Neuron (in vitro differentiated cells): ENCODE measurements at regions not wholly inside any gene's neighbourhood (a gene's known extent, or its start where the extent isn't known, plus 50 kb on each side); places are given as distances from the start of the nearest gene placed in this dataset.

ENCODE experiments used
- H2AFZ ChIP-seq: one replicate; pipeline ENCODE4 v1.6.1; 2013; ENCODE audit warnings: low read depth, mild to moderate bottlenecking, inconsistent platforms, low read length, moderate library complexity
- H3K27me3 ChIP-seq: one replicate; pipeline ENCODE4 v1.6.1; 2013; ENCODE audit warnings: low read length; ENCODE audit not compliant: insufficient read depth
- H3K36me3 ChIP-seq: one replicate; pipeline ENCODE4 v1.6.1; 2013; ENCODE audit warnings: low read length; ENCODE audit not compliant: insufficient read depth
- H3K4me1 ChIP-seq: one replicate; pipeline ENCODE4 v1.6.1; 2013; ENCODE audit warnings: low read length; ENCODE audit not compliant: insufficient read depth
- H3K4me3 ChIP-seq: 2 replicates; pipeline ENCODE4 v1.5.1; 2013; ENCODE audit warnings: mild to moderate bottlenecking, low read length, moderate library complexity
- H3K9me3 ChIP-seq: one replicate; pipeline ENCODE4 v1.6.1; 2013; ENCODE audit warnings: low read length

DNA sequence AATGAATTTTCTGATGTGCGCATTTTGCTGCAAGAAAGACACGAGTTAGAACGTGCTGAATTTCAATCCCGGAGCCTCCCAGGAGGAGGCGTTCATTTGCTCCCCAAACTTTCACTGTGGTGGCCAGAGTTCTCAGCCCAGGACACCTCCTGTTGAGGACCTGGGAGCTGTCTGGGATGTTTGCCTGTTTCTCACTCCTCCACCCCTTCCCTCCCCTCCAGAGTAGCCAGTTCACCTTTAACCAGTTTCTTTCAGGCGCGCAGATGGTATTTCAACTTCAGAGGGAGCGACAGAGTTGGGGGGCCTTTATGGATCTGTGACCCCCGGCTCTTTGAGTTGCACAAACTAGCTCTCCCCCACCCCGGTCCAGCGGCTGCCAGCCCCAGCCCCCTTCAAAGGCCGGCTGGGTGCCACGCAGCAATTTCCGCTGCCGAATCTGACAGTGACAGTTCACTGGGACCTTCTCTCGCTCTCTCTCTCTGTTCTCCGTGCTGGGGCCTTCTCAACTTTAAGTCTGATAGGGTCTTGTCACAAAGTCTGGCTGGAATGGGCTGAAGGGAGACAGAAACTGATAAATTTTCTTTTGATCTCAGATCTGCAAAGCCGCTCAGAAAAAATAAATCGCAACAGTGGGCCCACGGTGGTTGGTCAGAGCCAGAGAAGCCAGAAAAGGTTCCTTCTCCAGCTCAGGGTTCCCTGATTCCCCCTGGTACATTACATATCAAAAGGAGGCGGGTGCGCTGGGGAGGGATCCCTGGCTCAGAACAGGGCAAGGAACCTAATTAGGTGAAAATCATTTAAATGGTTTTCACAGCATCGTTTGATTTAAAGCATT is 100.0 kb upstream of the STX18 start:
- H3K4me1 ChIP-seq, result peaks cover 22% of the 10 kb centered on the region
- H3K9me3 ChIP-seq, result no peaks in the 10 kb centered on the region
- H3K27me3 ChIP-seq, result no peaks in the 10 kb centered on the region
- H3K36me3 ChIP-seq, result no peaks in the 10 kb centered on the region
- no peak overlapping the region for H2AFZ ChIP-seq
- no peak overlapping the region for H3K4me3 ChIP-seq

GRCh38 chr4:4641254-4641653 is 99.4 kb upstream of the STX18 start:
- peak overlapping the region; percentile 57 for H2AFZ ChIP-seq
- no peaks in the 10 kb centered on the region for H3K9me3 ChIP-seq
- no peaks in the 10 kb centered on the region for H3K36me3 ChIP-seq
- H3K4me1 ChIP-seq, result peaks cover 22% of the 10 kb centered on the region
- H3K27me3 ChIP-seq, result no peaks in the 10 kb centered on the region
- H3K4me3 ChIP-seq, result no peak overlapping the region

GRCh38 chr4:4640692-4641091 is 98.8 kb upstream of the STX18 start:
- H3K36me3 ChIP-seq, result no peaks in the 10 kb centered on the region
- H3K4me3 ChIP-seq, result peak overlapping the region; percentile 21
- no peaks in the 10 kb centered on the region for H3K27me3 ChIP-seq
- H2AFZ ChIP-seq, result peak overlapping the region; percentile 57
- peaks cover 22% of the 10 kb centered on the region for H3K4me1 ChIP-seq
- no peaks in the 10 kb centered on the region for H3K9me3 ChIP-seq

- Histone ChIP-seq H3K27me3 (no peaks in the 10 kb centered on the region), H2AFZ (no peak overlapping the region), H3K4me3 (no peak overlapping the region), H3K9me3 (no peaks in the 10 kb centered on the region), H3K36me3 (no peaks in the 10 kb centered on the region), H3K4me1 (peaks cover 22% of the 10 kb centered on the region)
Observed at GRCh38 chr4:4639370-4639769, 97.5 kb upstream of the STX18 start.

GRCh38 chr4:4637710-4638109 is 95.9 kb upstream of the STX18 start:
- Histone ChIP-seq H3K9me3 (no peaks in the 10 kb centered on the region), H3K4me1 (peaks cover 22% of the 10 kb centered on the region), H3K36me3 (no peaks in the 10 kb centered on the region), H3K27me3 (no peaks in the 10 kb centered on the region), H2AFZ (no peak overlapping the region), H3K4me3 (no peak overlapping the region)

- no peaks in the 10 kb centered on the region for H3K4me1 ChIP-seq
- H3K36me3 ChIP-seq, result no peaks in the 10 kb centered on the region
- H2AFZ ChIP-seq, result no peak overlapping the region
- H3K27me3 ChIP-seq, result no peaks in the 10 kb centered on the region
- H3K9me3 ChIP-seq, result no peaks in the 10 kb centered on the region
- H3K4me3 ChIP-seq, result no peak overlapping the region
Observed at GRCh38 chr4:4633431-4633830, 91.6 kb upstream of the STX18 start.

DNA sequence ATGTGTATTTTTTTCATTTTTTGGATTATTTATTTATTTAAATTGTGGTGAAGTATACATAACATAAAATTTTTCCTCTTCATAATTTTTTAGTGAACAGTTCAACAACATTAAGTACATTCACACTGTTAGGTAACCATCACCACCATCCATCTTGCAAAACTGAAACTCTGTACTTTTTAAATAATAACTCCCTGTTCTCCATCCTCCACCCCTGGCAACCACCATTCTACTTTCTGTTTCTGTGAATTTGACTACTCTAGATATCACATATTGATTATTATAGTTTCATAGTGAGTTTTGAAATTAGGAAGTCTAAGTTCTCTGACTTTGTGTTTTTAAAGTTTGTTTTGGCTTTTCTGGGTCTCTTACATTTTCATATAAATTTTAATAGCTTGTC is 89.3 kb upstream of the STX18 start:
- Histone ChIP-seq H2AFZ (no peak overlapping the region), H3K9me3 (no peaks in the 10 kb centered on the region), H3K4me1 (peaks cover 9% of the 10 kb centered on the region)

DNA sequence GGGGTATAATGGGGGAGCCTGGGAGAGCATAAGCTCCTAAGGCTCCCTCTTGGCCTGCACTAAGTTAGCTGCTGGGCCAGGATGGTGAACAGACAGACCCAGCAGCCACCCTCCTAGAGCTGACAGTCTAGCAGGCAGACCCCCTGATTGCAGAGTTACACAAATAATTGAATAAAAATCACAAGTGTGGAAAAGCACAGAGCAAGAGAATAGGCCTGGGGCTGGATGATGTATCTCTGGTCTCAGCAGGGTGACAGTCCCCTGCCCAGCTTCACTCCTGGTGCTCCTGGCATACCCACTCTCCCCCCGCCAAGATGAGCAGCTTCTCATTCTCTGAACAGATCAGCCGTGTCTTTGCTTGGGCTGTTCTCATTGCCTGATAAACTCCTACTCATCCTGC is 86.1 kb upstream of the STX18 start:
- Histone ChIP-seq H3K4me1 (peaks cover 14% of the 10 kb centered on the region), H3K36me3 (no peaks in the 10 kb centered on the region), H2AFZ (no peak overlapping the region), H3K9me3 (no peaks in the 10 kb centered on the region), H3K27me3 (no peaks in the 10 kb centered on the region), H3K4me3 (no peak overlapping the region)

More for the DNA sequence above, 89.3 kb upstream of the STX18 start:
- Histone ChIP-seq H3K27me3 (no peaks in the 10 kb centered on the region), H3K4me3 (no peak overlapping the region), H3K36me3 (no peaks in the 10 kb centered on the region)

DNA sequence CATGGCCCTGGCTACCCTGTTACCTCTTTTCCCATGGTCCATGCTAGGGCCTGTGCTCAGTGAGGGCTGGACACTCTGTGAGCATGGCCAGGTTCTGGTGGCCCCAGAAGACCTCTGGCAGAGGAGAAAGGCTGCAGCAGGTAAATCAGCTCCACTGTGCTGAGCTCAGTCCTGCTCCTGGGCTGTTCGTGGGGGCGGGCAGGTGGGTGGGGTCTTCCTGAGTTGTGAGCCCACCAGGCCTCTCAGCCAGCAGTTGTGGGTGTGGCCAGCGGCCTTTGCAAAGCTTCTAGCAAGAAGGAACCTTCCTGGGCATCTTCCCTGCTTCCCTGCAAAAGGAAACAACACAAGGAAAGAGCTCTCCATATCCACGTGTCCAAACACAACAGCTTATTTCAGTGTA is 85.3 kb upstream of the STX18 start:
- Histone ChIP-seq H3K4me1 (peaks cover 14% of the 10 kb centered on the region), H3K36me3 (no peaks in the 10 kb centered on the region), H2AFZ (no peak overlapping the region), H3K9me3 (no peaks in the 10 kb centered on the region), H3K27me3 (no peaks in the 10 kb centered on the region), H3K4me3 (no peak overlapping the region)

DNA sequence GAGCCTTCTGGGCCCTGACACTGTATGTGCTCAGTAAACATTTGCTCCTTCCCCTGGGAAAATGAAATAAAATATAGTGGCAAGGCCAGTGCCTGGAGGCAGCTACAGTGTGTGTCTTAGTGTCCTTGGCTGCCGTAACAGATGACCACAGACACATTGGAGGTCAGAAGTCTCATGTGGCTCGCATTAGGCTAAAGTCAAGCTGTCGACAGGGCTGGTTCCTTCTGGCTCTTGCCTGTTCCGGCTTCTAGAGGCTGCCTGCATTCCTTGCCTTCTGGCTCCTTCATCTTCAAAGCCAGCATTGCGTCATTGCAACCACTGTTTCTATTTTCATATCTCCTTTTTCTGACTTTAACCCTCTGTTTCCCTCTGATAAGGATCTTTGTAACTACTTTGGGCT is 83.6 kb upstream of the STX18 start:
- Histone ChIP-seq H2AFZ (no peak overlapping the region), H3K9me3 (no peaks in the 10 kb centered on the region), H3K4me3 (no peak overlapping the region), H3K27me3 (no peaks in the 10 kb centered on the region), H3K36me3 (no peaks in the 10 kb centered on the region), H3K4me1 (peaks cover 14% of the 10 kb centered on the region)

- Histone ChIP-seq H2AFZ (no peak overlapping the region), H3K9me3 (no peaks in the 10 kb centered on the region), H3K27me3 (no peaks in the 10 kb centered on the region), H3K4me1 (peaks cover 14% of the 10 kb centered on the region), H3K4me3 (no peak overlapping the region), H3K36me3 (no peaks in the 10 kb centered on the region)
Observed at GRCh38 chr4:4624276-4624897, 82.5 kb upstream of the STX18 start.

GRCh38 chr4:4619821-4620220 is 78.0 kb upstream of the STX18 start:
- H2AFZ ChIP-seq, result no peak overlapping the region
- no peaks in the 10 kb centered on the region for H3K36me3 ChIP-seq
- H3K4me1 ChIP-seq, result peaks cover 5% of the 10 kb centered on the region
- H3K27me3 ChIP-seq, result no peaks in the 10 kb centered on the region
- H3K9me3 ChIP-seq, result no peaks in the 10 kb centered on the region
- no peak overlapping the region for H3K4me3 ChIP-seq

- no peak overlapping the region for H2AFZ ChIP-seq
- H3K36me3 ChIP-seq, result no peaks in the 10 kb centered on the region
- H3K4me1 ChIP-seq, result no peaks in the 10 kb centered on the region
- no peaks in the 10 kb centered on the region for H3K9me3 ChIP-seq
- no peaks in the 10 kb centered on the region for H3K27me3 ChIP-seq
- H3K4me3 ChIP-seq, result no peak overlapping the region
Observed at GRCh38 chr4:4618847-4619246, 77.0 kb upstream of the STX18 start.
